ENCODE measurements at regions not wholly inside any gene's neighbourhood (a gene's known extent, or its start where the extent isn't known, plus 50 kb on each side); places are given as distances from the start of the nearest gene placed in this dataset.

DNA sequence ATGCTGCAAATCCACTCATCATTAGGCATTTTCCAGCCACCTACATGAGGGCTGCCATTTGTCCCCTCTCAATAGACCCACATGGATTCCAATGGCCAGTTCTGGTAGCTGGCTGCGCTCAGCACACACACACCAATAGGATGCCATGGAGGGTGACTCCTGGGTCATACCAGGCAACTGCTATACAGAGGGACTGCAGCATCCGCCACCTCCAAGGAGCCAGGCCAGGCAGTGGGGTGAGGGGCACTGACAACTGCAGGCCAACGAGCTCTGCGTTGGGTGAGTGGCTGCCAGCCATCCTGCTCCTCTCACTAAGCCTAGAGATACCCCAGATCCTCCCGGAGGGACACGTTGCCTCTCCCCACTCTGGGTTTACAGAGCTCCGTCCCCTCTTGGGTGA, 118.8 kb upstream of the NANOS1 start:
- DNase-seq: no peak
- Histone ChIP-seq H3K9ac (ENCODE audit: low read length) (no peak overlapping the region), H3K4me2 (ENCODE audit: low read depth, low read length) (no peak overlapping the region), H3K27ac (ENCODE audit: low read length) (no peak overlapping the region), H3K9me3 (replicated peaks; ENCODE audit: insufficient read depth, low read length) (no peaks in the 10 kb centered on the region), H3F3A (ENCODE audit: insufficient read depth, low read length) (no peaks in the 10 kb centered on the region), H2AFZ (ENCODE audit: low read length) (no peak overlapping the region), H3K36me3 (replicated peaks; ENCODE audit: insufficient read depth, low read length) (no peaks in the 10 kb centered on the region), H3K79me2 (ENCODE audit: low read length) (no peaks in the 10 kb centered on the region), H4K20me1 (ENCODE audit: insufficient read depth, low read length) (no peaks in the 10 kb centered on the region), H3K4me1 (ENCODE audit: low read length) (no peaks in the 10 kb centered on the region), H3K27me3 (replicated peaks; ENCODE audit: insufficient read depth, low read length) (no peaks in the 10 kb centered on the region), H3K4me3 (ENCODE audit: low read length) (no peak overlapping the region), H3K9me2 (replicated peaks; ENCODE audit: insufficient read depth, low read length) (no peaks in the 10 kb centered on the region)
- TF ChIP-seq EZH2phosphoT487 (IDR thresholded peaks at IDR 0.05; ENCODE audit: low read length): no peak
- TF ChIP-seq EZH2 (optimal IDR thresholded peaks at IDR 0.05; ENCODE audit: low read depth, low read length): no peak
- TF ChIP-seq, protein P1, sequence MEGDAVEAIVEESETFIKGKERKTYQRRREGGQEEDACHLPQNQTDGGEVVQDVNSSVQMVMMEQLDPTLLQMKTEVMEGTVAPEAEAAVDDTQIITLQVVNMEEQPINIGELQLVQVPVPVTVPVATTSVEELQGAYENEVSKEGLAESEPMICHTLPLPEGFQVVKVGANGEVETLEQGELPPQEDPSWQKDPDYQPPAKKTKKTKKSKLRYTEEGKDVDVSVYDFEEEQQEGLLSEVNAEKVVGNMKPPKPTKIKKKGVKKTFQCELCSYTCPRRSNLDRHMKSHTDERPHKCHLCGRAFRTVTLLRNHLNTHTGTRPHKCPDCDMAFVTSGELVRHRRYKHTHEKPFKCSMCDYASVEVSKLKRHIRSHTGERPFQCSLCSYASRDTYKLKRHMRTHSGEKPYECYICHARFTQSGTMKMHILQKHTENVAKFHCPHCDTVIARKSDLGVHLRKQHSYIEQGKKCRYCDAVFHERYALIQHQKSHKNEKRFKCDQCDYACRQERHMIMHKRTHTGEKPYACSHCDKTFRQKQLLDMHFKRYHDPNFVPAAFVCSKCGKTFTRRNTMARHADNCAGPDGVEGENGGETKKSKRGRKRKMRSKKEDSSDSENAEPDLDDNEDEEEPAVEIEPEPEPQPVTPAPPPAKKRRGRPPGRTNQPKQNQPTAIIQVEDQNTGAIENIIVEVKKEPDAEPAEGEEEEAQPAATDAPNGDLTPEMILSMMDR (IDR thresholded peaks at IDR 0.05; ENCODE audit: low read length): no peak

DNA sequence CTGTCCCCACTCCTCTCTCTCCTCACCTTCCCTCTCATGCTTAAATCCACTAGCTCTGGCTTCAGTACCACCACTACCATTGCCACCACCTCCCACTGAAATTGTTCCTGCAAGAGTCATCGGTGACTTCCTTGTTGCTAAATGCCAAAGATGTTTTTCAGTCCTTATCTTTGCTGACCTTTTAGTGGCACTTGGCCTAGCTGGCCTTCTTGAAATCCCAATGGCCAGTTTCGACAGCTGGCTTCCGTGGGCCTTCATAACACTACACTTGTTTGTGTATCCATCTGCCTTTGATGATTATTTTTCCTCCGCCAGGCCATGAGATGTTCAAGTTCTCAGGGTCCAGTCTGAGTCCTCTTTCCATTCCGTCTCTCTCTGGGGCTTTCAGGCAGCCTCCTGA, 118.2 kb upstream of the NANOS1 start:
- Histone ChIP-seq H3F3A (ENCODE audit: insufficient read depth, low read length) (no peaks in the 10 kb centered on the region), H3K9me2 (replicated peaks; ENCODE audit: insufficient read depth, low read length) (no peaks in the 10 kb centered on the region), H4K20me1 (ENCODE audit: insufficient read depth, low read length) (no peaks in the 10 kb centered on the region), H3K9me3 (replicated peaks; ENCODE audit: insufficient read depth, low read length) (no peaks in the 10 kb centered on the region), H3K4me3 (ENCODE audit: low read length) (no peak overlapping the region), H3K4me1 (ENCODE audit: low read length) (no peaks in the 10 kb centered on the region), H3K79me2 (ENCODE audit: low read length) (no peaks in the 10 kb centered on the region), H3K27ac (ENCODE audit: low read length) (no peak overlapping the region), H3K27me3 (replicated peaks; ENCODE audit: insufficient read depth, low read length) (no peaks in the 10 kb centered on the region), H3K36me3 (replicated peaks; ENCODE audit: insufficient read depth, low read length) (no peaks in the 10 kb centered on the region), H2AFZ (ENCODE audit: low read length) (no peak overlapping the region), H3K9ac (ENCODE audit: low read length) (no peak overlapping the region), H3K4me2 (ENCODE audit: low read depth, low read length) (no peak overlapping the region)
- TF ChIP-seq EZH2phosphoT487 (IDR thresholded peaks at IDR 0.05; ENCODE audit: low read length) (no peak), EZH2 (optimal IDR thresholded peaks at IDR 0.05; ENCODE audit: low read depth, low read length) (no peak)
- TF ChIP-seq, protein P1 (IDR thresholded peaks at IDR 0.05; ENCODE audit: low read length): no peak
- DNase-seq: no peak

DNA sequence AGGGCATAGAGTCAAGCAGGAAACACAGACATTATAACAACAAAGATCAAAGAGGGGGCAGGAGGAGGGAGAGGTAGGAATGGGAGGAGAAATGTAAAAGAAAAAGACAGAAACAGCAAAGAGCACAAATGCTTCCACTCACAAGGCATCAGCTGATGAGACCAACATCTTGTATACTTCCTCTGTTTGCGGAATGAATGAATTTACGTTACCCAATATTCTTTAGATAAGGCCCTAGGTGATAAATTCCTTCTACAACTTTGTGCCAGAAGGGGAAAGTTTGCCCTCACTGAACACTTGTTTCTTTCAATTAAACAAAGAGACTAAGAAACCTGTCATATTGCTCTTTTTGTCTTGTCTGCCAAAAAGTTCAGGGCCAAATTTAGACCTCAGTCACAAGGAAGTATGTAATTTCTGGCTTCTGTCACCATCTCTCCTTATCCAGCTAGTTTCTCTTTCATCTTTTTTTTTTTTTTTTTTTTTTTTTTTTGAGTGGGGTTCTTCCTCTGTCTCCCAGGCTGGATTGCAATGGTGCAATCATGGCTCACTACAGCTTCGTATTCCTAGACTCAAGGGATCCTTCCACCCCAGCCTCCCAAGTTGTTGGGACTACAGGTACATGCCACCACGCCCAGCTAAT, 116.4 kb upstream of the NANOS1 start:
- H3K79me2 ChIP-seq (ENCODE audit: low read length): no peaks in the 10 kb centered on the region
- no peak overlapping the region for H2AFZ ChIP-seq (ENCODE audit: low read length)
- no peaks in the 10 kb centered on the region for H4K20me1 ChIP-seq (ENCODE audit: insufficient read depth, low read length)
- no peaks in the 10 kb centered on the region for H3K9me3 ChIP-seq (replicated peaks; ENCODE audit: insufficient read depth, low read length)
- TF ChIP-seq EZH2phosphoT487 (IDR thresholded peaks at IDR 0.05; ENCODE audit: low read length) (no peak), EZH2 (optimal IDR thresholded peaks at IDR 0.05; ENCODE audit: low read depth, low read length) (no peak)
- TF ChIP-seq, protein P1 (IDR thresholded peaks at IDR 0.05; ENCODE audit: low read length): no peak
- no peak overlapping the region for H3K9ac ChIP-seq (ENCODE audit: low read length)
- no peak for DNase-seq
- no peaks in the 10 kb centered on the region for H3K36me3 ChIP-seq (replicated peaks; ENCODE audit: insufficient read depth, low read length)
- H3F3A ChIP-seq (ENCODE audit: insufficient read depth, low read length): no peaks in the 10 kb centered on the region
- H3K9me2 ChIP-seq (replicated peaks; ENCODE audit: insufficient read depth, low read length): no peaks in the 10 kb centered on the region
- no peak overlapping the region for H3K4me3 ChIP-seq (ENCODE audit: low read length)
- no peak overlapping the region for H3K27ac ChIP-seq (ENCODE audit: low read length)
- no peaks in the 10 kb centered on the region for H3K27me3 ChIP-seq (replicated peaks; ENCODE audit: insufficient read depth, low read length)
- no peaks in the 10 kb centered on the region for H3K4me1 ChIP-seq (ENCODE audit: low read length)
- no peak overlapping the region for H3K4me2 ChIP-seq (ENCODE audit: low read depth, low read length)
